Stimulated activated naive CD4-positive, alpha-beta T cell treated with Interleukin-2 at 50 U/mL for 16 hours (primary cell): ENCODE measurements at regions not wholly inside any gene's neighbourhood (a gene's known extent, or its start where the extent isn't known, plus 50 kb on each side); places are given as distances from the start of the nearest gene placed in this dataset.

Experiments
- DNase-seq: peaks from one replicate; lab custom pipeline; 2025; lab: John Stamatoyannopoulos, UW

DNA sequence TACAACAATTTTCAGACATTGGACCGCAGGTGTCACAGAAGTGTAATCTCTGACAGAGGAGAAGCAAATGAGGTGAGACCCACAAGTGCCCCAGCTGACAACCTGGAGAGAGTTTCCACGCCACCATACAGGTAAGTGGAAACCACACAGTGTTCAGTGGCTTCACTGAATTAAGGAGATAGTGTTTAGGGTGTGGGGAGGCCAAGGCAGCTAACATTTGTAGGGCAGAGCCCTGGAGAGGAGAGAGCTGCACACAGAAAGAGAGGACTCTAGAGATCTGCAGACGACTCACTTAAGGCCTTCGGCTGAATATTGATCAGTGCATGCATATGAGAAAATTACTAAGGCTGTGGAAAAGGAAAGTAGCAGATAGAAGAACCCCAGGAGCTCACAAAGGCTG is 228.9 kb upstream of the TNRC6C start:
- DNase-seq = no peak

DNA sequence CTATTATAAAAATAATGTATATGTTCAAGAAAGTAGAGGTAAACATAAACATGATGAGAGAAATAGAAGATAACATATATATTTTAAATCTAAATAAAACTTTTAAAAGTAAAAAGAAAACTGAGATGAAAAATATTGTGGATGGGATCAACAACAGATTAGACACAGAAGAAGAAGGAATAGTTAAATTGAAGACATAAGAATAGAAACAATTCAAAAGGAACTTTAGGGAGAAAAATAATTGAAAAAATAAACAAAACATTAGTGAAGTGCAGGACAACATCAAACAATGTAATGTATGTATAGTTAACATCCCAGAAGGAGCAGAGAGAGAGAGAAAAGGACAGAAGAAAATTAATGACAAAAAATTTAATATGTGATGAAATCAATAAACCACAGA is 228.1 kb upstream of the TNRC6C start:
- no peak for DNase-seq

DNA sequence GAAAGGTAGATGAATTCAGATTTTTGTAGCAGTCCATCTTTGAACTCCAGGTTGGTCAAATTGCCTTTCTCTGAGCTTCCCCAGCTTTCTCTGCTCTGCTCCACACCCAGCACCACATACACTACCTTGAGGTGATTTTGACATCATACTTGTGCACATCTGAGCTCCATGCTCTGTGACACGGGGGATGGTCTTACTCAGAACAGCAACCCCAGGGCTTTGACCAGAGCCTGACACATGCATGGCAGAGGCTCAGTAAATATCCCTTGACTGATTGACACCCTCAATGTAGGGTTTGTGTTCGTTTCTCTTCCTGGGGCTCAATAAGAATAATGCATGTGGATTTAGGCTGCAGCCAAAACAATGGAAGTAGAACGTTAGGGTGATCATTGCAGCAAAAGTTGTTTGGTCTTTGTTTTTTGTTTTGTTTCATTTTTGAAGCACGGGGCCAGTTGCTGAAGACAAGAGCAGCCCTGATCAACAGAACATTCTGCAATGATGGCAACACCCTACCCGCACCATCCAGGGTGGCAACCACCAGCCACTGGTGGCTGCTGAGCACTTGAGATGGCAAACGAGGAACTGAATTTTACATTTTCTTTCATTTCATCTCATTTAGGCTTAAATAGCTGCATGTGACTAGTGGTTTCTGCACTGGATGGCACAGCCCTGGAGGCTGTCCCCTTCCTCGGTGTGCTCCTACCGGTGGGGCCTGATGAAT is 224.8 kb upstream of the TNRC6C start:
- no peak for DNase-seq

- DNase-seq = no peak
Observed at GRCh38 chr17:77734371-77735080, 224.0 kb upstream of the TNRC6C start.

- DNase-seq = no peak
Observed at GRCh38 chr17:77735081-77735565, 223.4 kb upstream of the TNRC6C start.

DNA sequence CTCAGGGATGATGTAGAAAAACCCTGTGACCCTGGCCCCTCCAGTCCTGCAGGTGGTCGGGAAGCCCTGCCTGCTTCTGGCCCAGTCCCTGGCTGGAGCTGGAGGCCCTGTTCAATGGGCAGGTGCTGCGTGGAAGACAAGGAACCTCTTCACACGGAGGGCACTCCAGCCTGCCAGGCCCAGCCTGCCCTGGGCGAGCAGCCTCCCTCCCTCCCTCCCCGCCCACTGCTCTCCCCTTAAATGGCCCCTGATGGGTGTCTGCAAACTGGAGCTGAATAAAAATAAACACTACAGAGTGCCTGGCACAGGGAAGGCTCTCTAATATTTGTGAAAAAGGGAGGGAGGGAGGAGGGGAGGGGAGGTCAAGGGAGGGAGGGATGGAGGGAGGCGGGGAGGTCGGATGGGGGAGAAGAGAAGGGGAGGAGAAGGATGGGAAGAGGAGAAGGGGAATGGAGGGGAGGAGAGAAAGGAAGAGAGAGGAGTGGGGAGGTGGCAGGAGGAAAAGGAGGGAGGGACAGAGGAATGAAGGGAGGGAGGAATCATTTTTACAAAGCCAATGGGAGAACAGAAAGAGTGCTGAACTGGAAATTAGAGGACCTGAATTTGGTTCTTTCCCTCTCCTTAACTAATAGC is 222.8 kb upstream of the TNRC6C start:
- no peak for DNase-seq

DNA sequence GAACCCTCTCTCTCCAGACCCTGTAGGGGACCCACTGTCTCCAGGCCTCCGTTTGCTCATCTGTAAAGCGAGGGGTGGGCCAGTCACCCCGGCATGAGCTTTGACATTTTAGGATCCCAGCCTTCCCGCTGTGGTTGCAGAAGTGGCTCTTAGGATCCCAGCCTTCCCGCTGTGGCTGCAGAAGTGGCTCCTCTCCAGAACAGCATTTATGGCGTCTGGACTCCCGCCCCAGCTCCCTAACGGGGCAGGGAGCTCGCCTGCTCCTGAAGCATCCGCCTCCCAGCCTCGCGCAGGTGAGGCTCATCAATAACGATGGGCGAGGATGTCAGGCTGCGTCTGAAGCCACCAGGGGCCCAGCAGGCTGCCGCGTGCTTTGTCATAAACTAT is 222.3 kb upstream of the TNRC6C start:
- DNase-seq = no peak

DNA sequence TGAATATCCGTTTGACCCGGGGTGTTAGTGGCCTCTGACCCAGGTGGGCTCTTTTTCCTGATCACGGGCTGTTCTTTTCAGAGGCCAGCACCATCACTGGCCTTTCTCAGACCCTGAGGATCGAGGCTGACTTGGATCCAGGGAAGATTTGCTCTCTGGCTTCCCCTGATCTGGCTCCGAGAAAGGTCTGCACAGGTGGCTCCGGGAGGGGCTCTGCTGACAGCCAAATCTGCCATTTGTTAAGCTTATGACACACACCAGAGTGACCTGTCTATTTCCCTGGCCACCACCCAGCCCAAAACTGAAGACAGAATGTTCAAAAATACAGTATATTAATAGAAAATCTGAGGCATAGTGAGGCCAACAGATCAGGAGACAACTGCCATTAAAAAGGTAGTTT is 221.8 kb upstream of the TNRC6C start:
- DNase-seq = no peak

GRCh38 chr17:77737442-77738265 is 220.8 kb upstream of the TNRC6C start:
- no peak for DNase-seq

DNA sequence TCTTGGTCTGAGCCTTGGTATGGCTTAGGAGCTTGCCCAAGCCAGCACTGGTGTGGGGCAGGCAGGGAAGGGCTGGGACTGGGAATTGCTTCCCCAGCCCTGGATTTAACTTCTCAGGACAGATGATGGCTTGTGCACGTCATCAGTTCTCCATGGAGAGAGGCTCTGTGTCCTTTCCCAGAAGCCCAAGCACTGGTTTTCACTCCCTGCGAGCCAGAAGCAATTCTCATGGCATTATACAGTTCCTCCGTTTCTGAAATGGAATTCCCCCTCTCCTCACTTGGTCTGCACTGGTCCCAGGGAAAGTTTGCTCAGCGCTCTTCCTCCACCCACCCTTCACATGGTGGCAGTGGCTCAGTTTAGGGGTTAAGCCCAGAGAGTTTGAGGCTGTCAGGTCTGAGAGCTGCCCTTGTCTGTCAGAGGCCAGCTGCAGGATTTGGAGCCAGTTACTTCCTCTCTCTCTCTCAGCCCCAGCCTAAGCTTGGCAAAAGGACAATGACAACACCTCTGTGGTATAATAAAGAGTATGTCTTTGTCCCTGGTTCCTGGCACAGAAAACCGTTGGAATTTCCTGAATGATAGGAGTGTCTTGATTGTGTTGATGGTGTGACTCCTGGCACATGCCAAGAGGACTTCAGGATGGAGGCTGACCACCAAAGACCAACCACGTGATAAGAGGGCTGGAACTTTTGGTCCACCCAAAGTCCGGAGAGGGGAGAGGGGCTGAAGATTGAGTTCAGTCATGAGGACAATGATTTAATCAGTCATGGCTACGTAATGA is 219.6 kb upstream of the TNRC6C start:
- no peak for DNase-seq

DNA sequence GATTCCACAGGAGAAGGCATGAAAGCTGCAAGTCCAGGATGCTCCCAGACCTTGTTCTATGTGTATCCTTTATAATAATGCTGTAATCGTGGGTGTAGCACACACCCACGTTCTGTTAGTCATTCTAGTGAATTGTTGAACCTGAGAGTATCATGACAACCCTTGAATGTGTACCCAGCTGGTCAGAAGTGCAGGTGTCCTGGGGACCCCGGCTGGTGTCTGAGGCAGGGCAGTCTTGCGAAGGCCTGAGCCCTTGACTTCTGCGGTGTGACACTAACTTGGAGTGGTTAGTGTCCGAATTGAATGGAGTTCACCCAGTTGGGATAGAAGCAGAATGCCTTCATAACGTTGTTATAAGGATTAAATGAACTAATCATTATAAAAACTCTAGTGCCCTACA is 218.0 kb upstream of the TNRC6C start:
- no peak for DNase-seq

GRCh38 chr17:77741109-77741508 is 217.4 kb upstream of the TNRC6C start:
- DNase-seq = no peak

GRCh38 chr17:77742579-77742978 is 215.9 kb upstream of the TNRC6C start:
- DNase-seq = no peak

DNA sequence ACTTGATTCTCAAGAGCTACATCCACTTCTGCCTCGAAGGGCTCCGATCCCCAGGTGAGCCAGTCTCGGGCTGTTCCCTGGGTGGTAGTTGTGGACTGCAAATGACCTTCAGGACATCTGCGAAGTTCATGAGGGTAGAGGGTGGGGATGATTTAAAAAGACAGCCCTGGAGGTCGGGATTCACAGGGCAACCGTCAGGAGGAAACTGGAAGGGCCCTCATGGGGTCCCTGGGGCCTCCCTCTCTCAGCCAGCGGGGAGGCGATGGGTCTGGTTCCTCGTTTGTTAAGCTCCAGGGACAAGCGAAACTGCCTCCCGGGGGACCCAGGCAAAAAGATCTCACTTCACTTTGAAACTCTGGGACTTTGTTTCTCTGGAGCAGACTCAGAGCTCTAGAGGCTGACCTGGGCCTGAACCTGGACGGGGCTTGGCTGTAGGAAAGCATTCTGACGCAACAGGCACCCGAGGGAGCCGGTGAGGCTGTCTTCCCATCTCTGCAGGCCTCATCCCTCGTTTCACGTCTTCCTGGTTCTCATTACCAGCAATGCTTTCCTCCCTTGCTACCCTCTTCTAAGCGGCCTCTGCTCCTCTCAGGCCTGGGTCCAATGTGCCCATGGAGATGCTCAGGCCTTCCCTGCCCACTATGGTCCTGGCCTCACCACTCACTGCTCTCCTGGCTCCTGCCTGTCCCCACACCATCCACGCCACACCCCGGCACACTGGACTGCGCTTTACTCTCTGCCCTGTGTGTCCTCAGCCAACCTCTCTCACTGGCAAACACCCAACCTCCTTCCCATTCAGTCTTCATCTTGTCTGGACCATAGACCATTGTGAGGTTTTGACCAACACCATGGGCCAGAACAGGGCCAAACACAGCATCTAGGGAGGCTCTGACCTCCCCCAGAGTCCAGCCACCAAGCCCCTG is 214.2 kb upstream of the TNRC6C start:
- no peak for DNase-seq

GRCh38 chr17:77745702-77746101 is 212.8 kb upstream of the TNRC6C start:
- no peak for DNase-seq

GRCh38 chr17:77746393-77746792 is 212.1 kb upstream of the TNRC6C start:
- DNase-seq = no peak

GRCh38 chr17:77746896-77747554 is 211.5 kb upstream of the TNRC6C start:
- DNase-seq = no peak

DNA sequence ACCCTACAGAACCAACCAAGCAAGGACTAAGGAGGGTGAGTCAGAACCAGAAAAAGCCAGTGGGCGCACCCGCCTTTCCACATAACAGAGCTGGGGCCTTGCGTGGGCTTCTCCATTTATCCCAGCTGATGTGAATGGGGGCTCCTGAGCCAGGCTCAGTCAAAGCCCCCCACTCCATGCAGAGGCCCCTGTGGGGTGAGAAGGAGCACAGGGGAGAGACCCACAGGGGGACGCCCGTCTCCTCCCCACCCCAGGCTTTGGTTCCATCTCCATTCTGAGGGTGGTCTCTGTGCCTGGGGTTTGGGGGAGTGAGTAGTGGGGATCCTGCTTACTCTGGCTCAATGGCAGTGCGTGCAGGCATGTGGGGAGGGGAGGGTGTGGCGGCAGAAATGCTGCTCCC is 210.1 kb upstream of the TNRC6C start:
- no peak for DNase-seq

- DNase-seq = no peak
Observed at GRCh38 chr17:77749321-77749751, 209.2 kb upstream of the TNRC6C start.

DNA sequence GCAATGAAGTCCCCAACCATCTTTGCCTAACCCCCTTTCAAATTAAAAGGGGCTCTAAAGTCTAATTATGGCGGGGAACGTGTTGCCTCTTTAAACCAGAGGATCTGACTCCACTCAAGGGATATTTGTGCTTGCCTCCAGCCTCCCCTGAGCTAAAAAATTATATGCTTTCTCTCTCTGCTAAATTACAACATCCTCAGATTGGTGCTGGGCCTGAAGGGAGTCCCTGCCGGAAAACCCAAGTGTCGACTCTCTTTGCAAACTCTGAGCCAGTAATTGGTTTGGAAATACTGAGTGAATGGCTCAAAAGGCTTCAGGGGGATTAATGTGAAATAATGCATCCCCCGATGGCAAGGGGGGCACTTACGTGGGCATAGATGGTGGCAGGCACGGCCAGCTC is 208.5 kb upstream of the TNRC6C start:
- no peak for DNase-seq
